ENCODE measurements at regions not wholly inside any gene's neighbourhood (a gene's known extent, or its start where the extent isn't known, plus 50 kb on each side); places are given as distances from the start of the nearest gene placed in this dataset.

- Histone ChIP-seq H3K9ac (ENCODE audit: low read length) (no peak overlapping the region), H4K20me1 (ENCODE audit: insufficient read depth) (no peaks in the 10 kb centered on the region), H3K79me2 (ENCODE audit: insufficient read depth, low read length) (no peaks in the 10 kb centered on the region), H3K4me3 (replicated peaks in 1 of 2; ENCODE audit: low read depth in 1 of 2, low read length in 2 of 2) (no peak overlapping the region), H3K27me3 (ENCODE audit: insufficient read depth, low read length) (no peaks in the 10 kb centered on the region), H3K4me2 (ENCODE audit: low read length) (no peak overlapping the region), H3K27ac (ENCODE audit: low read depth, low read length) (no peak overlapping the region), H3K9me2 (ENCODE audit: insufficient read depth) (no peaks in the 10 kb centered on the region), H3K36me3 (ENCODE audit: control insufficient read depth in 1 of 2, insufficient read depth in 2 of 2, low read length in 2 of 2) (no peaks in the 10 kb centered on the region), H3K4me1 (ENCODE audit: control insufficient read depth in 1 of 2, insufficient read depth in 2 of 2, low read length in 2 of 2) (no peaks in the 10 kb centered on the region), H3K9me3 (ENCODE audit: control insufficient read depth in 1 of 2, insufficient read depth in 1 of 2, low read depth in 1 of 2, low read length in 2 of 2) (no peaks in the 10 kb centered on the region), H2AFZ (ENCODE audit: low read depth, low read length, poor library complexity, severe bottlenecking) (no peak overlapping the region)
- no peak for ATAC-seq
- ChIA-PET CTCF (no interaction called here), RAD21 (ENCODE audit: low non-redundant PET in 1 of 2, low total read pairs in 2 of 2, uncharacterized antibody in 2 of 2, unreplicated experiment in 2 of 2) (no interaction called here), POLR2A (no interaction called here)
- TF ChIP-seq ZBTB33 (IDR thresholded peaks at IDR 0.05; ENCODE audit: extremely low read depth, insufficient replicate concordance, low read length) (no peak), RAD21 (IDR thresholded peaks at IDR 0.05; ENCODE audit: low read depth) (no peak), ZNF274 (IDR thresholded peaks at IDR 0.05; ENCODE audit: low read depth, low read length) (no peak), CEBPB (IDR thresholded peaks at IDR 0.05; ENCODE audit: low read depth) (no peak), SIN3A (IDR thresholded peaks at IDR 0.05; ENCODE audit: low read depth) (no peak), ZFX (IDR thresholded peaks at IDR 0.05) (no peak), SP1 (IDR thresholded peaks at IDR 0.05; ENCODE audit: low read depth) (no peak), EGR1 (IDR thresholded peaks at IDR 0.05; ENCODE audit: low read depth) (no peak), POLR2AphosphoS5 (IDR thresholded peaks at IDR 0.05; ENCODE audit: low read depth, low read length) (no peak), TCF7L2 (IDR thresholded peaks at IDR 0.05; ENCODE audit: borderline replicate concordance, extremely low read depth, insufficient read depth, insufficient read length) (no peak)
- TF ChIP-seq, protein P1, sequence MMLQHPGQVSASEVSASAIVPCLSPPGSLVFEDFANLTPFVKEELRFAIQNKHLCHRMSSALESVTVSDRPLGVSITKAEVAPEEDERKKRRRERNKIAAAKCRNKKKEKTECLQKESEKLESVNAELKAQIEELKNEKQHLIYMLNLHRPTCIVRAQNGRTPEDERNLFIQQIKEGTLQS (IDR thresholded peaks at IDR 0.05), result no peak
- no peak for DNase-seq (ENCODE audit: low read depth, low spot score)
- intact Hi-C loops (cut with micrococcal nuclease), result no loop called here
- no TSS peak for BruUV-seq (replicated peaks)
Measured at GRCh38 chr6:9937031-9937763, 477.7 kb downstream of the TFAP2A start.
